HG02763 (cell line): ENCODE measurements at regions not wholly inside any gene's neighbourhood (a gene's known extent, or its start where the extent isn't known, plus 50 kb on each side); places are given as distances from the start of the nearest gene placed in this dataset.
"Not testable (repeated sequence)": the region's sequence is repeated elsewhere in the genome, so short reads cannot be mapped to it uniquely, and the experiment has no call there.

ENCODE experiments used
- ATAC-seq: cut with Tn5 transposase; IDR thresholded peaks from one replicate; pipeline ENCODE4 v1.9.1; 2021; ENCODE audit warnings: mild to moderate bottlenecking, moderate library complexity; ENCODE audit not compliant: unreplicated experiment

DNA sequence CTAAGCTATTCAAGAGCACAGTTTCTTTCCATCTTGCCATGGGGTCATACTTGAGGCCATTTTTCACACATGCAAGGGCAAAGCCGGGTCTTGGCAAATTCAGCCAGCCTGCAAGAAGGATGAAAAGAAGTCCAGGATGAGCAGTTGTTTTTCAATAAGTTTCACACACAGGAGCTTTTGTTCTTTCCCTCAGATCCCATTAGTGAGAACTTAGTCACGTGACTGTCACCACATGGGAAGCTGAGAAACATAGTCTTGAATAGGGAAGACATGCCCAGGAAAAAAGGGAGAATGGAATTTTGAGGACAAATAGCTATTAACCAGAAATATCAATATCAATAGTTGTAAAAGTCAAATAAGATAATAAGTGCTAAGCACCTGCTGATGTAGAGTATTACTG lies 137.7 kb downstream of the AHR start:
- ATAC-seq = no peak

- no peak for ATAC-seq
Observed at GRCh38 chr7:17437586-17437985, 139.1 kb downstream of the AHR start.

- not testable (repeated sequence) for ATAC-seq
Observed at GRCh38 chr7:17440025-17440784, 141.8 kb downstream of the AHR start.

DNA sequence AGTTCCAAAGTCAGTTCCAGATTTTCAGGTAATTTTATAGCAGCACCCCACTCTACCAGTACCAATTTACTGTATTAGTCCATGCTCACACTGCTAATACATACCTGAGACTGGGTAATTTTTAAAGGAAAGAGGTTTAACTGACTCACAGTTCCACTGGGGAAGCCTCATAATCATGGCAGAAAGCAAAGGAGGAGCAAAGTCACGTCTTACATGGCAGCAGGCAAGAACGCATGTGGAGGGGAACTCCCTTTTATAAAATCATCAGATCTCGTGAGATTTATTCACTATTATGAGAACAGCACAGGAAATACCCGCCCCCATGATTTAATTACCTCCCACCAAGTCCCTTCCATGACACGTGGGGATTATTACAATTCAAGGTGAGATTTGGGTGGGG lies 142.4 kb downstream of the AHR start:
- ATAC-seq = no peak

DNA sequence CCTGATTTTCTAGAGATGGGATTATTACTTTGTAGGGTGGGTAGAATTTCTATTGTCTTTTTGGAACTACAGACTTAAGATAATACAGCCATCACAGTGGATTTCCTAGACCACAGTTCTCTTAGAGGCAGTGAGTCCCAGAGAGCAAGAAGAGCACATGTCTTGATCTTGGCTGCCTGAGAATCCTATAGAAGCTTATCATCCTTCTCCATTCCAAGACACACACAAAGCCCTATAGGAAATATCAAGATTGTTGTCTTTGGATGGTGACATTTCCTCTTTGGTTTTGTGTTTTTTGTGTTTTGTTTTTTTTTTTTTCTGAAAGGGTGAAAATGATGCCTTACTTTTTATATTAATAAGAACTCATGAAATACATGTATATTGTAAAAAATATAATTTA lies 143.1 kb downstream of the AHR start:
- ATAC-seq = no peak

GRCh38 chr7:17444151-17444550 lies 145.7 kb downstream of the AHR start:
- no peak for ATAC-seq

DNA sequence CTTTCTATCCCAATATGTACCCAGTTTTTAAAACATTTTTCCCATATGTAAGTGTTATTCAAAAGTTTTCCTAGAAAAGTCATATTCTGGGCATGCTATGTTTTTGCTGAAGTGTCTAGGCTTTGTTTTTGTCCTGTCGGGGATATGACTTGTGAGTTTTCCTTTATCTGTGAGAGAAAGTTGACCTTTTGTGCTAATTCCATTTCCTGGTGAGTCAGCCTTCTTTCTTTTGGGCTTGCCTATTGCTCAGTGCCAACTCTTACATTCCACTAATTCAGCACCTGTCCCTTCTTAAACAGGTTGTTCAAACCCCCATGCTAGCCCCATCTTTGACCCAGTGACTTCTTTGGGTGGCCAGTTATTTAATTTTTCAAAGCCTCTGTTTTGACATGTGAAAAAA lies 146.2 kb downstream of the AHR start:
- ATAC-seq = no peak

DNA sequence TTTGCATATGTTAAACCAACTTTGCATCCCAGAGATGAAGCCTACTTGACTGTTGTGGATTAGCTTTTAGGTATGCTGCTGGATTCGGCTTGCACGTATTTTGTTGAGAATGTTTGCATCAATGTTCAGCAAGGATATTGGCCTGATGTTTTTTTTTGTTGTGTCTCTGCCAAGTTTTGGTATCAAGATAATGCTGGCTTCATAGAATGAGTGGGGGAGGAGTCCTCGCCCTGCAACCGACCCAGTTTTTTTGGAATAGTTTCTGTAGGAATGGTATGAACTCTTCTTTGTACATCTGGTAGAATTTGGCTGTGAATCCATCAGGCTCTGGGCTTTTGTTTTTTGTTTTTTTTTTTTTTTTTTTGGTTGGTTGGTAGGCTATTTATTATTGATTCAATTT lies 147.9 kb downstream of the AHR start:
- no peak for ATAC-seq

DNA sequence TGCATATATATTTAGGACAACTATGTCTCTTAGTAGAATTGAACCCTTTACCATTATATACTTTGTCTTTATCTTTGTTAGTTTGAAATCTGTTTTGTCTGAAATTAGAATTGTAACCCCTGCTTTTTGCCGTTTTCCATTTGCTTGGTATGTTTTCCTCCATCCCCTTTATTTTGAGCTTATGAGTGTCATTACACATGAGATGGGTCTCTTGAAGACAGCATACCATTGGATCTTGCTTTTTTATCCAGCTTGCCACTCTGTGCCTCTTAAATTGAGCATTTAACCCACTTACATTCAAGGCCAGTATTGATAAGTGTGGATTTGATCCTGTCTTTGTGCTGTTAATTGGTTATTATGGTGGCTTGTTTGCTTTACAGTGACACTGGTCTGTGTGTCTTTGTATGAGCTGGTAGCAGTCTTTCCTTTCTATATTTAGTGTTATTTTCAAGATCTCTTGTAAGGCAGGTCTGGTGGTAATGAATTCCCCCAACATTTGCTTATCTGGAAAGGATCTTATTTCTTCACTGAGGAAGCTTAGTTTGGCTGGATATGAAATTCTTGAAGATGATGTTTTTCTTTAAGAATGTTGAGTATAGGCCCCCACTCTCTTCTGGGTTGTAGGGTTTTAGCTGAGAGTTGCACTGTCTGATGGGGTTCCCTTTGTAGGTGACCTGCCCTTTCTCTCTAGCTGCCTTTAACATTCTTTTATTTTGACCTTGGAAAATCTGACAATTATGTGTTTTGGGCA lies 149.5 kb downstream of the AHR start:
- no peak for ATAC-seq

DNA sequence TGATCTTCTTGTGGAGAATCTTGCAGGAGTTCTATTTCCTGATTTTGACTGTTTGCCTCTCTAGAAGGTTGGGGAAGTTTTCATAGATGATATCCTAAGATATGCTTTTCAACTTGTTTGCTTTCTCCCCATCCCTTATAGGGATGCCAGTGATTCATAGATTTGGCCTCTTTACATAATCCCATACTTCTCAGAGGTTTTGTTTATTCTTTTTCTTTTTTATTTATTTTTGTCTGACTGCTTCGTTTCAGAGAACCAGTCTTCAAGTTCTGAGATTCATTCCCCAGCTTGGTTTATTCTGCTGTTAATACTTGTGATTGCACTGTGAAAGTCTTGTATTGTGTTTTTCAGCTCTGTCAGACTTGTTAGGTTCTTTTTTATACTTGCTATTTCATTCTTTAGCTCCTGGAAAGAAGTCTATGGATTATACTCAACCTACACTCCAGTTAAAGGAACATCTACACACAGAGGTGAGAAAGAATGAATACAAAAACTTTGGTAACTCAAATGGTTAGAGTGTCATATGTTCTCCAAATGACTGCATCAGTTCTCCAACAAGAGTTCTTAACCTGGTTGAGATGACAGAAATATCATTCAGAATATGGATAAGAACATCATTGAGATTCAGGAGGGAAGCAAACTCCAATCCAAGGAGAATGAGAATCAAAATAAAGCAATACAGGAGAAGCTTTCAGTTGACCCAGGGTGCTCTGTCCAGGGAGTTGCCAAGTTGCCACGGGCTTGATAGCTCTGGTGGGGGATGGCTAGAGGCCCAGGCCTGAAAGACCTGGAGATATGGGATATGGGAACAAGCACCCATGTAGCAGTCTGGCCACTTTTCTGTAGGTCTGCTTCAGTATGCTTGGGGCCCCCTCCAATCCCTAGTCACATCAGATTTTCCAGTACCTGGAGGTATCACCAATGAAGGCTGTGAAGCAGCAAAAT lies 150.3 kb downstream of the AHR start:
- no peak for ATAC-seq

DNA sequence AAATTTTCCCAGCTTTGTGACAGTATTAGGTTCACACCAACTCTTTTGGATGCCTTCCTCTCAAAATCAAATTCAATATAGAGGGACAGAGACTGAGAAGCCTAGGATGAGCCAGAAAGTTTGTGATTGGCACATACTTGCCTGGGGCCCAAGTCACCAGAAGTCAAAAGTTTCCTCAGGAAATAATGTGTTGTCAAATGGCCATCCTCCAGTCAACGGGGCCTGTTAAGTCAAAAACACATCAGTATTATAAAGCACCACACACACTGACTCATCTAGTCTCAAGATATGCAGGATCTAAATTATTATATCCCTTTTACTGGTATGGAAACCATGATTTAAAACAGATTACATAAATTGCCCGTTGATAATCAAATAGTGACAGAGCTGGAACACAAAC lies 158.1 kb downstream of the AHR start:
- ATAC-seq = no peak

DNA sequence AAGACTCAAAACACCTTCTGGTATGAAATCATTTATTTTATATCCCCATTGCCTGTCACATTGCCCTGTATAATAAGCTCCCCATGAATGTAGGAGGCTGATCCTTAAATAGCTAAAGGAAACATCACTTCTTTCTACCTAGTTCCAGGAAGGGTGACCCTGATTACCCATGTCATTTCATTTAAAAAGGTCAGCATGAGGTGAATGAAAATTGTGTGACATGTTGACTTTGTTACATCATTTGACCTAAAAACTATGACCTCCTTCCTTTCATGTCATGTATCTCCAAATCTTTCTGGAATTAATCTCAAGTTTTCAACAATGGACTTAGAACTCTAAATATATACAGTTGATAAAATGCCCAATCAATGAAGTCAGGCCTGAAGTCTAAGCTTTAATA lies 161.5 kb downstream of the AHR start:
- ATAC-seq = no peak

DNA sequence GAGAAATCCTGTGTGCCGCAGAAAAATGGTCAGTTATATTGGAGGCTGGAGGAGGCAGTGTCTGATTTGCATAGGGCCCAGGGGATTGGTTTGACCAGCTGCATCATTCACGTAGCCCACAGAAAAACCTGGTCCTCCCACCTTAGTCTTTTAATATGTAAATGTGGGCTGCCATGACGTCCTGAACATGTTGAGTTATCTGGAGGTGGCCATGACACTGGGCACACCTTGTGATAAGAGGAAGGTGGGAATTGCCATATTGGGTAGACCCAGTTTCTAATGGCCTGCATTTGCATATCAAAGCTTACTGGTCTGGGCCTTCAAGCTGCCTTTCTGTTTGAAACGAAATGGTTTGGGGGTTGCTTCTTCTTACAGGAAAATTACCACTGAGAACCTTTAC lies 162.2 kb downstream of the AHR start:
- no peak for ATAC-seq

GRCh38 chr7:17462131-17462631 lies 163.7 kb downstream of the AHR start:
- ATAC-seq = no peak

- ATAC-seq = no peak
Observed at GRCh38 chr7:17463511-17464085, 165.1 kb downstream of the AHR start.

DNA sequence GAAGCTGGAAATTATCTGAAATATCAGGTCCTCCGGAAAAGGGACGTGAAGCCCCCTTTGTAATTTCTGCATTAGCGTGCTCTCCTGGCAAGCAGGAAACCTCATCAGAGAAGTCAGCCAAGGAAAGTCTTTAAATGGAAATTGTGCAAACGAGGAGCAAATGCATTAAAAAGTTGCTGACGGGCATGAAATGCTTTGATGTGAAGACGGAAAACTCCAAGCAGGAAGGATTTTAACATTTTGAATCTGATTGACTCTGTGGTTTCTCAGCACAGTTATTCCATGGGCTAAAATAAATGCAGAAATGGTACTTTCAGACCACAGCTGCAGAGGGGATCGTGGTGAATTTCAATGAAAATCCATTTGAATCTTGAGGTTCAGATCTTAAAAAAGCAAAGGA lies 167.8 kb downstream of the AHR start:
- ATAC-seq = no peak

DNA sequence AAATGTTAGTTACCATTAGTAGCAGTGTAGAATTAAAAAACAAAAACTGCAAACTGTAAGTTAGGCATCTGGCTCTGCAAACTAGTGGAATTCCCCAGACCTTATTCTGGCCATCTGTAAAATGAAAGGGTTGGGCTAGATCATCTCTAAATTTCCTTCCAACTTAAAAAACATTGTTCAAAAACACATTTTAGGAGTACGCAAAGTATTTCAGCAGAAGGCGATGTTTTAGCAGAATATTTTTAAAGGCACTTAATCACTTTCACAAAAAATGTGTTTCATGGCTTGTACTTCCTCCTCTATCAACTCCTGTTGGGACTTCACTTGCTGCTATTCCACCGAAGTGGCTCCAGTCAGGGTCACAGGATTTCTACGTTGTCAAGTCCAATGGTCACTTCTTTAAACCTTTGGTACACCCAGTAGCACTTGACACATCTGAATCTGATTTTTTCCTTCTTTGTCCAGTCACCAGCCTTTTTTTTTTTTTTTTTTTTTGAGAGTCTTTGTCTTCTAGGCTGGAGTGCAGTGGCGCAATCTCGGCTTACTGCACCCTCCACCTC lies 169.0 kb downstream of the AHR start:
- no peak for ATAC-seq

GRCh38 chr7:17471325-17471724 lies 172.9 kb downstream of the AHR start:
- ATAC-seq = no peak

DNA sequence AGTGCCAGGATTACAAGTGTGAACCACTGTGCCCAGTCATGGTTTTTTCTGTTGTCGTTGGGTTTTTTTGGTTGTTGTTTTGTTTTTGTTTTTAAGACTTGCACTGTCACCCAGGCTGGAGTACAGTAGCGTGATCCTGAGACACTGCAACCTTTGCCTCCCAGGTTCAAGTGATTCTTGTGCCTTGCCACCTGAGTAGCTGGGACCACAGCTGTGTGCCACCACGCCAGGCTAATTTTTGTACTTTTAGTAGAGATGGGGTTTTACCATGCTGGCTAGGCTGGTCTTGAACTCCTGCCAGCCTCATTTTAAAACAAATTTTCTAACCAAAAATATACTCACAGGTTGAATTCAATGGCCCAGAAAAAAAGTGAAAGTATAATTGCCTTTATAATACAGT lies 174.1 kb downstream of the AHR start:
- ATAC-seq = no peak

DNA sequence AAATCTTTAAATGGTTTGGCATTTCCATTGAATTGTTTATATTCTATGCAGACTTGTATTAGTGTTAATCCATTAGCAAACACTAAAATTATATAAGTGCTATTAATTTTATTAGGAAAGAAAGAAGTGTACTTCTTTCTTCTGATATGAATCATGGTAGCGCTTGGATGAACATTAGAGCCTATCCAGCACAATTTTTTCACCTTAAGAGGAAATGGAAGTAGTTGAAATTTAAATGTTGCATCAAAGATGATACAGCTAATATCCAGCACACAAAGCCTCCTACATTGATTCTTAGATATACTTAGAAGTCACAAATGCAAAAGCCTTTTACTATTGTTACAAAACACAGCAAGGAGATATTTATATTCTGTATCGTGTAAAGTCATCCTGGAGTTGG lies 174.5 kb downstream of the AHR start:
- no peak for ATAC-seq
